ENCODE measurements at regions not wholly inside any gene's neighbourhood (a gene's known extent, or its start where the extent isn't known, plus 50 kb on each side); places are given as distances from the start of the nearest gene placed in this dataset.
"Not testable (repeated sequence)": the region's sequence is repeated elsewhere in the genome, so short reads cannot be mapped to it uniquely, and the experiment has no call there.

DNA sequence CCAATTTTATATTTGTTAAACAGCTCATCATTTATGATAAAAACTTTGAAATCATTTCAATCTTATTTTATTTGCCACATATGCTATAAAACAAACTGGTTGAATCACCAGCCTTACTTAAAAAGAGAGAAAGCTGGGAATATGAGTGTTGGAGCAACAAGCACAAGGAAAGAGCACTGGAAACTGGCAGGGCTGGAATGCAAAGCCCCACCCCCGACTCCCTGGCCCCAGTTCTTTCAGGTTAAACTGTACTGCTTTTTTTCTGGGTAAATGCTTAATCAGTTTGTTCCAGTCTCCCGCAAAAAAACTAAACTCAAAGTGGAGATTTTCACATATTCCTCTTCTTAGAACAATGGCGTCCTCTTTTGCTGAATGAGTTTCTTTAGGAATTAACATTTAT lies 433.8 kb upstream of the NOX3 start:
- no peaks in the 10 kb centered on the region for H3K36me3 Mint-ChIP-seq
- H3K4me1 Mint-ChIP-seq = no peaks in the 10 kb centered on the region
- H3K4me3 Mint-ChIP-seq = no peak overlapping the region
- H3K27ac Mint-ChIP-seq = no peak overlapping the region
- CTCF ChIA-PET = no interaction called here
- no peak for DNase-seq
- no peak for ATAC-seq
- H3K9me3 Mint-ChIP-seq (ENCODE audit: low read depth) = peaks cover 3% of the 10 kb centered on the region
- H3K27me3 Mint-ChIP-seq = no peaks in the 10 kb centered on the region

DNA sequence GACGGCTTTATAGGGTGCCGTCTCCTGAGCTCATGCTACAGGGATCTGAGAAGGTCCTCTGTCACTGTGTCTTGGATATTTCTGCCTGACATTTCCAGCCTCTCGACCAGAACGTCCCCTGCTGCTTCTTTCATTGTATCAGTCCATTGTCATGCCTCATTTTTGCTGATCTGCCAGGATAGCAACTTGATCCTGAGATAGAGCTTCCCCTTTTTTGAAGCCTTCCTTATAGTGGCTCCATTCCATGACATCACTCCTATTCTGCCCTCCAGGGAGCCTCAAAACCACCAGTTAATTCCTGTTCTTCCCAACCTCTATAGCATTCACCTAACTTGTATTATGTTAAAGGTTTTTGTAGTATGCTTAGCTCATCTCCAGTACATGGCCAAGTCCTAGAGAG lies 431.8 kb upstream of the NOX3 start:
- Mint-ChIP-seq H3K4me3 (no peak overlapping the region), H3K27me3 (no peaks in the 10 kb centered on the region), H3K27ac (no peak overlapping the region), H3K9me3 (ENCODE audit: low read depth) (peaks cover 3% of the 10 kb centered on the region), H3K4me1 (no peaks in the 10 kb centered on the region), H3K36me3 (no peaks in the 10 kb centered on the region)
- CTCF ChIA-PET = no interaction called here
- no peak for DNase-seq
- ATAC-seq = no peak

DNA sequence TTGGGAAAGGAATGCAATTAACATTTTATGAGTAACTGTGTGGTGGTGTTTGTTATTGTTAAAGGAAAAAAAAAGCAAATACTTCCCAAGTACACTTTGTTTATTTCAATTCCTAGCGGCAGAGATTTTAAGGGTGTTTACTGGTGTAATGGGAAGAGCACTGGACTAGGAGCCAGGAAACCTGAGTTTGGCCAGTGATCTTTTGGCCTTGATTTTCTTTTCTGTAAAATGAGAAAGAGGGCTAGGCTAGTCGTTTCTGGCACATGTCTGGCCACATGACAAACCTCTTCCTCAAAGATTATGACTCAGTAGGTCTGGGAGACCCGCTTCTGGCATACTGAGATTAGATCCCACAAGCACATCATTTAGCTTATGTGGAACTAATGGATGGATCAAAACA lies 428.1 kb upstream of the NOX3 start:
- CTCF ChIA-PET = no interaction called here
- Mint-ChIP-seq H3K27me3 (no peaks in the 10 kb centered on the region), H3K9me3 (ENCODE audit: low read depth) (peaks cover 3% of the 10 kb centered on the region), H3K27ac (no peak overlapping the region), H3K4me3 (no peak overlapping the region), H3K4me1 (no peaks in the 10 kb centered on the region), H3K36me3 (no peaks in the 10 kb centered on the region)
- ATAC-seq (no peak), DNase-seq (no peak)

DNA sequence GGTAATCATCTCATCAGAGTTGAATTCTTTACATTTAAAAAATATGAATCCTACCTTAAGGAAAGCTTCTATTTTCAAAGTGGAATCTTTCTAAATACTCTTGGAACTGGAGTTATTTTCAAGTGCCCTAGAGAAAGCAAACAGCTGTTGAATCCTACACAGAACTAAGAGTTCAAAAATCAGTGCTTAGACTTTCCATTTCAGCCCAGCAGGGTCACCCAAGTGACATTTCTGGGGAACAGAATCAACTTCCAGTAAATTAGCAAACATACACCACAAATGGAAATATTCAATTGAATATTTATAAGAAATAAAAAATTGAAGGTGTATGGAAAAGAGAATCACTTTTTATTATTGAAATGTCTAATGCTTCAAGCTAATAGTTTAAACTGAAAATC lies 427.7 kb upstream of the NOX3 start:
- H3K4me1 Mint-ChIP-seq = no peaks in the 10 kb centered on the region
- ATAC-seq (no peak), DNase-seq (no peak)
- no peaks in the 10 kb centered on the region for H3K27me3 Mint-ChIP-seq
- H3K27ac Mint-ChIP-seq = no peak overlapping the region
- CTCF ChIA-PET = no interaction called here
- peaks cover 3% of the 10 kb centered on the region for H3K9me3 Mint-ChIP-seq (ENCODE audit: low read depth)
- no peaks in the 10 kb centered on the region for H3K36me3 Mint-ChIP-seq
- H3K4me3 Mint-ChIP-seq = no peak overlapping the region

DNA sequence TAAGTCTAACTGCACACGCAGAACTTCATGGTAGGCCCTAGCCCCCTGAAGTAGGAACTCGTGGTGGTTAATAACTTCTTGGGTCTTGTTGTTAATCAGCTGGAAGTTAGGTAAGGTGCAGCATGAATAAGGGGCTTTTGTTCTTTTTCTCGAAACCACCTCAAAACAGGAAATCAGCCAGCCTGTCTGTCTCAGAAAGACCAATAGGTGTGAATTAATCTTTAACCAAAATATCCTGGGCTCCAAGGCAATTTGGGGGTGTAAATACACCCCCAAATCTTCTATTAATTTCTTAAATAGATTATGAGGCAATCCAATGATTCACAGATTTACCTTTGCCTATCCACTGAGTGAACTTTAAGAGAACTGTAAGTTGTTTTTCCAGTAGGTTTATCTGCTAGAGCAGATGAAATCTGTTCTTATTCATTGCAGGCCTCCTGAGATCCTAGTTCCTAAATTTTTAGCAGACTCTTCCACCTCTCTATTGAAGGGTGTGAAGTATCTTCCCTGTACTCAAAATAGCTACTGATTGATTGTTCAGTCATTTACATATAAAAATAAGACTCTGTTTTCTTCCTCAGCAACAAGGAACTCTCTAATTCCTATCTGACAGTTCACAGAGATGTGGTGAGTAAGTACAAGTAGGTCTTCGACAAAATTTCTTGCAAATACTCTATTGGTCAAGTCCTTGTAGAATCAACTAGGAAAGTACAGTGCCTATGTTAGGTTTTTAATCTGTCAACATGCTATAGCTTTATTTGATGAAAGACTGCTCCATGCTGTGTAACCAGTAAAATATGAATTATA lies 427.1 kb upstream of the NOX3 start:
- Mint-ChIP-seq H3K27ac (no peak overlapping the region), H3K4me1 (no peaks in the 10 kb centered on the region), H3K4me3 (no peak overlapping the region), H3K27me3 (no peaks in the 10 kb centered on the region), H3K36me3 (no peaks in the 10 kb centered on the region), H3K9me3 (ENCODE audit: low read depth) (peaks cover 3% of the 10 kb centered on the region)
- ATAC-seq (no peak), DNase-seq (no peak)
- CTCF ChIA-PET = no interaction called here

DNA sequence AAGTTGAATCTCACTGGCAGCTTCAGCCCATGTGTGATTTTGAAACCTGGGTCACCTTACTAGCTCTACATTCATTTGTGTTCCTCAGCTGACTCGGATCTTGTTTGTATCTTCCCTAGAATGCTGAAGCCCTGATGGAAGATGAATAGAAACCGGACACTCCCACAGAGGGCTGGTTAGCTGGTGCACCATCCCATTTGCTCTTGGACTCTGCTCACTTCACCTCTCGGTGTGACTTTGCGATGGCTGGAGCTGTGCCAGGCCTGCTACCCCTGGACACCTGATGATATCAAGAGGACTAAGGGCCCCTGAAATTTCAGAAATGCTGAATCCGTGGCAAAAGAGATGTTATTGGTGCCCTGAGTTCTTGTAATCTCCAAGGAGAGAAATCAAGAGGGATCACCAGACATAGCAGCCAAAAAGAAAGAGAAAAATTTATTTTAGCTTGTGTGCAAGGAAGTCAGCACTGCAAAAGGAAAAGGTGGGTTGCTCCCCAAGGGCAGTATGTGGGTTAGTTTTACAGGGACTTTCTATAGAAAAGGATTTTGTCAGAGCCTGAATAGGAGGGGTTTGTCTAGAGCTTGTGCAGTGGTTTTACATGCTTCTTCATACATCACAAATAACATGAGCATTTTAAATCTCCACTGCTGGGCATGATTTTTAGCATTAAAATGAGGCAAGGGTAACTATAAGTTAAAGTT lies 426.3 kb upstream of the NOX3 start:
- H3K27ac Mint-ChIP-seq = no peak overlapping the region
- DNase-seq = no peak
- ATAC-seq = no peak
- peaks cover 3% of the 10 kb centered on the region for H3K9me3 Mint-ChIP-seq (ENCODE audit: low read depth)
- no peaks in the 10 kb centered on the region for H3K36me3 Mint-ChIP-seq
- CTCF ChIA-PET = no interaction called here
- H3K4me3 Mint-ChIP-seq = no peak overlapping the region
- no peaks in the 10 kb centered on the region for H3K4me1 Mint-ChIP-seq
- no peaks in the 10 kb centered on the region for H3K27me3 Mint-ChIP-seq

DNA sequence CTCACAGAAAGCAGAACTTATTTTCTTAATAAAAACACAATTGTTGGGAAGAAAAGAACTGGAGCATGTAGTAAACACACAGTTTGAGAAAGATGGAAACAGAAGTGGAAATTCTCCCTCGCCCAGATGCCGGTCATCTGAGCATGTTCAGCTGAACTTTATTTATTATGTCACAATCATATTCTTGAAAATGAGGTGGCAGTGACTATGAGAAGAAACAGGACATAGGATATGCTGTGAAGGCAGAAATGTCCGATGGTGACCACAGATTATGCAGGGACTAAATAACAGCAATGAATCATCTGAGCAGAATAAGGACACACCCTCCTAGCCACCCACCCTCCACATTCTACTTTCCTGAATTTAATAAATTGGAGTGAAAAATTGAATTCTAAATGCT lies 425.3 kb upstream of the NOX3 start:
- Mint-ChIP-seq H3K4me1 (no peaks in the 10 kb centered on the region), H3K36me3 (no peaks in the 10 kb centered on the region), H3K27ac (no peak overlapping the region), H3K4me3 (no peak overlapping the region), H3K9me3 (ENCODE audit: low read depth) (peaks cover 3% of the 10 kb centered on the region), H3K27me3 (no peaks in the 10 kb centered on the region)
- no peak for DNase-seq
- ATAC-seq = no peak
- CTCF ChIA-PET = no interaction called here

DNA sequence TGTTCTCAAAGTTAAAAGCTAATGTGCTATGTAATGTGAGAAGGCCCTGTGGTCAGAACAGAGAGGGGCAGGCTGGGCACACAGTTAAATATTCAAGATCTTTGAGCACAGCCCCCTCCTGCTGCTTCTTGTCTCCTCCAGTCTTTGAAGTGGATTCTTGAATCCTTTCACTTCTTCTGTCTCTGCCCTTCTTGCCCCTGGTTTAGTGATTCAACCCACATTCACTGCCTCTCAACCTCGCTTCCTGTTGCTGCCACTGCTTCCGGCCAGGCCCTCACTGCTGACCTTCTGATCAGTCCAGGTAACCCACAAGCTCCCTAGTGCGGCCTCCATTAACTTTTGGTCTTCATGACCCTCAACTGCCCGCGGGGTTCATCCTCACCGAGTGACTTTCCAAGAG lies 417.3 kb upstream of the NOX3 start:
- ATAC-seq = no peak
- H3K4me3 Mint-ChIP-seq = no peak overlapping the region
- no peak for DNase-seq
- no peaks in the 10 kb centered on the region for H3K36me3 Mint-ChIP-seq
- no peaks in the 10 kb centered on the region for H3K27me3 Mint-ChIP-seq
- no peak overlapping the region for H3K27ac Mint-ChIP-seq
- H3K9me3 Mint-ChIP-seq (ENCODE audit: low read depth) = peaks cover 2% of the 10 kb centered on the region
- no peaks in the 10 kb centered on the region for H3K4me1 Mint-ChIP-seq
- CTCF ChIA-PET = no interaction called here

DNA sequence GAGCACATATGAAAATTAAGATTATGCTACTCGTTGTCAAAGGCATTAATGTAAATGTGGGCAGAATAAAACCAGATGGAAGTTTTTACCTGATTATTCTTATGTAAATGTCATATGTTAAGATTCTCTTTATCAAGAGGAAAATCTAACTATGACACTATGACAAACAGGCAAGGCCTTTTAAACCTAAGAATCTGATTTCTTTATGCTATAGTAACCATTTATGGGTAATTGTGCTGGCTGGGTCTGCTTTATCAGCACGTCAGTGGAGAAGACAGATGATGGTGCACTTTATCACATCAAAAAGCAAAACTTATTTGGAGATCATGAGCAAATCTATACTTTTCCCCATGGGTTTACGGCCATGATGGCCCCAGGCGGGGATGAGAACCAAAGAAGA lies 412.0 kb upstream of the NOX3 start:
- Mint-ChIP-seq H3K27ac (no peak overlapping the region), H3K36me3 (no peaks in the 10 kb centered on the region), H3K9me3 (ENCODE audit: low read depth) (peaks cover 2% of the 10 kb centered on the region), H3K4me1 (no peaks in the 10 kb centered on the region), H3K4me3 (no peak overlapping the region), H3K27me3 (no peaks in the 10 kb centered on the region)
- CTCF ChIA-PET = interaction anchor here (0.6 kb wide), 1 partner anchor 585 kb away, joined by 3 read pairs; no protein-coding TSS in a partner anchor
- DNase-seq = no peak
- no peak for ATAC-seq

DNA sequence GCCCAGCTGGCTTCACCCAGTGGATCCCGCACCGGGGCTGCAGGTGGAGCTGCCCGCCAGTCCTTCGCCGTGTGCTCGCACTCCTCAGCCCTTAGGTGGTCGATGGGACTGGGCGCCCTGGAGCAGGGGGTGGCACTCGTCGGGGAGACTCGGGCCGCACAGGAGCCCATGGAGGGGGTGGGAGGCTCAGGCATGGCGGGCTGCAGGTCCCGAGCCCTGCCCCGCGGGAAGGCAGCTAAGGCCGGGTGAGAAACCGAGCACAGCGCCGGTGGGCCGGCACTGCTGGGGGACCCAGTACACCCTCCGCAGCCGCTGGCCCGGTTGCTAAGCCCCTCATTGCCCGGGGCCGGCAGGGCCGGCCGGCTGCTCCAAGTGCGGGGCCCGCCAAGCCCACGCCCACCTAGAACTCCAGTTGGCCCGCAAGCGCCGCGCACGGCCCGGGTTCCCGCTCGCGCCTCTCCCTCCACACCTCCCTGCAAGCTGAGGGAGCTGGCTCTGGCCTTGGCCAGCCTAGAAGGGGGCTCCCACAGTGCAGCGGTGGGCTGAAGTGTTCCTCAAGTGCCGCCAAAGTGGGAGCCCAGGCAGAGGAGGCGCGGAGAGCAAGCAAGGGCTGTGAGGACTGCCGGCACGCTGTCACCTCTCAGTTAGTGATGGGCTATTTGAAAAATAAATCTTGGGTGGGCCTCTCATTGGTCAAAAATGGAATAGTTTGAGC lies 411.2 kb upstream of the NOX3 start:
- ATAC-seq; H3K4me3 Mint-ChIP-seq; H3K27ac Mint-ChIP-seq; H3K9me3 Mint-ChIP-seq (ENCODE audit: low read depth); CTCF ChIA-PET; DNase-seq; H3K36me3 Mint-ChIP-seq; H3K4me1 Mint-ChIP-seq; H3K27me3 Mint-ChIP-seq: not testable (repeated sequence)

DNA sequence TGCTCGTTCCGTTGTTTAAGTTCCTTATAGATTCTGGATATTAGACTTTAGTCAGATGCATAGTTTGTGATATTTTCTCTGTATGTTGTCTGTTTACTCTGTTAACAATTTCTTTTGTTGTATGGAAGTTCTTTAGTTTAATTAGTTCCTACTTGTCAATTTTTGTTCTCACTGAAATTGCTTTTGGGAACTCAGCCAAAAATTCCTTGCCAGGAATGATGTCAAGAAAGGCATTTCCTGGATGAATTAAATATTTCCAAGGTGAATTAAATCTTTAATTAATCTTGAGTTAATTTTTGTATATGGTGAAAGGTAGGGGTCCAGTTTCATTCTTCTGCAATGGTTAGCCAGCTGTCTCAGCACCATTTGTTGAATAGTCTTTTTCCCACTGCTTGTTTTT lies 406.2 kb upstream of the NOX3 start:
- H3K9me3 Mint-ChIP-seq (ENCODE audit: low read depth) = no peaks in the 10 kb centered on the region
- H3K36me3 Mint-ChIP-seq = no peaks in the 10 kb centered on the region
- ATAC-seq = no peak
- H3K27ac Mint-ChIP-seq = no peak overlapping the region
- CTCF ChIA-PET = no interaction called here
- H3K4me1 Mint-ChIP-seq = no peaks in the 10 kb centered on the region
- no peak for DNase-seq
- H3K4me3 Mint-ChIP-seq = no peak overlapping the region
- H3K27me3 Mint-ChIP-seq = no peaks in the 10 kb centered on the region

DNA sequence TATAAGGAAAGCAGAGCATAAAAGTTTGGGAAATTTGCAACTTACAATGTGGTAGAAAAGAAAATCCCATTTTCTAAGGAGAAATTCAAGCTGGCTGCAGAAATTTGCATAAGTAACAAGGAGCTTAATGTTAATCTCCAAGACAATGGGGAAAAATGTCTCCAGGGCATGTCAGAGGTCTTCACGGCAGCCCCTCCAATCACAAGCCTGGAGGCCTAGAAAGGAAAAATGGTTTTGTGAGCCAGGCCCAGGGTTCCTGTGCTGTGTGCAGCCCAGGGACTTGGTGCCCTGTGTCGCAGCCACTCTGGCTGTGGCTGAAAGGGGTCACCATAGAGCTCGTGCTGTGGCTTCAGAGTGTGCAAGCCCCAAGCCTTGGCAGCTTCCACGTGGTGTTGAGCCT lies 403.3 kb upstream of the NOX3 start:
- H3K36me3 Mint-ChIP-seq; ATAC-seq; H3K27me3 Mint-ChIP-seq; DNase-seq; CTCF ChIA-PET; H3K4me3 Mint-ChIP-seq; H3K27ac Mint-ChIP-seq; H3K4me1 Mint-ChIP-seq; H3K9me3 Mint-ChIP-seq (ENCODE audit: low read depth): not testable (repeated sequence)

DNA sequence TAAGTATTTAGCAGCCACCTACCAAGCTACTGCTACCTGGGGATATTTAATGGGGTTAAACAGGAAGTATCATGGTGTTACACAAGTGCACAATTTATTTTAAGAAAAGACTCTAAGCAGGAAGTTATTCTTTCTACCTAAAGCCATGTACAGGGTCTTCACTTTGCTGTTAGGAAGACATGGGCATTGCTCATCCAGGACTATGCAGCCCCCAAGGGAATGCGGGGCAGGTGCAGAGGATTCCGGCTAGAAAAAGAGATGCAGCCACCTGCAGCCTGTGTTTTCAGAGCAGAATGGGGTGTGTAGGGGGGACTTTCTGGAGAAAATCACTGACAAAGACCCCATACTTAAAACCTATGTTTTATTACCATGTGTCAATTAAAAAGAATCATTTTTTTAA lies 399.1 kb upstream of the NOX3 start:
- Mint-ChIP-seq H3K27ac (no peak overlapping the region), H3K4me3 (no peak overlapping the region), H3K36me3 (no peaks in the 10 kb centered on the region), H3K9me3 (ENCODE audit: low read depth) (peaks cover 4% of the 10 kb centered on the region), H3K27me3 (no peaks in the 10 kb centered on the region), H3K4me1 (no peaks in the 10 kb centered on the region)
- CTCF ChIA-PET = no interaction called here
- DNase-seq = no peak
- ATAC-seq = no peak

DNA sequence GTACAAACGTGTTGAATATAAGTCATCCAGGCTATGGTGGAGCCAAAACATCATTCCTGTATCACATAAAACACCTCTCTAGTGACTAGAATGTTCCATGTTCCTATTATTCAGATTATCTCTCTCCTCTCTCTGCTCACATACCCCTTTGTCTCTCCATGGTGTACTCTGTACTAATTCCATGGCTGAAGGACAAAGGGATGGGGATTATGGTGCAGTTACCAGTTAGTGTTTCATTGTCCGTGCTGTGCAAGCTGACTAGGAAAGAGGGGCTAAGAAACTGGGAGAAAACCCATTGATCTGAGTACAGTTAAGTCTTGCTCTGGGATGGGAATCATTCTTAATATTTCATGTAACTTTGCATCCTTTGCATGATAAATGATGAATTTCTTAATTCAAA lies 397.4 kb upstream of the NOX3 start:
- H3K4me3 Mint-ChIP-seq = no peak overlapping the region
- no peak for ATAC-seq
- no peak for DNase-seq
- no peaks in the 10 kb centered on the region for H3K27me3 Mint-ChIP-seq
- CTCF ChIA-PET = no interaction called here
- no peaks in the 10 kb centered on the region for H3K36me3 Mint-ChIP-seq
- H3K4me1 Mint-ChIP-seq = no peaks in the 10 kb centered on the region
- no peak overlapping the region for H3K27ac Mint-ChIP-seq
- H3K9me3 Mint-ChIP-seq (ENCODE audit: low read depth) = peaks cover 4% of the 10 kb centered on the region

Data from activated CD8-positive, alpha-beta memory T cell treated with anti-CD3 and anti-CD28 coated beads, Interleukin-2, amount 10 ng/mL, durations not matched to agents 7 days and 5 days (primary cell).